ENCODE measurements at regions not wholly inside any gene's neighbourhood (a gene's known extent, or its start where the extent isn't known, plus 50 kb on each side); places are given as distances from the start of the nearest gene placed in this dataset.

DNA sequence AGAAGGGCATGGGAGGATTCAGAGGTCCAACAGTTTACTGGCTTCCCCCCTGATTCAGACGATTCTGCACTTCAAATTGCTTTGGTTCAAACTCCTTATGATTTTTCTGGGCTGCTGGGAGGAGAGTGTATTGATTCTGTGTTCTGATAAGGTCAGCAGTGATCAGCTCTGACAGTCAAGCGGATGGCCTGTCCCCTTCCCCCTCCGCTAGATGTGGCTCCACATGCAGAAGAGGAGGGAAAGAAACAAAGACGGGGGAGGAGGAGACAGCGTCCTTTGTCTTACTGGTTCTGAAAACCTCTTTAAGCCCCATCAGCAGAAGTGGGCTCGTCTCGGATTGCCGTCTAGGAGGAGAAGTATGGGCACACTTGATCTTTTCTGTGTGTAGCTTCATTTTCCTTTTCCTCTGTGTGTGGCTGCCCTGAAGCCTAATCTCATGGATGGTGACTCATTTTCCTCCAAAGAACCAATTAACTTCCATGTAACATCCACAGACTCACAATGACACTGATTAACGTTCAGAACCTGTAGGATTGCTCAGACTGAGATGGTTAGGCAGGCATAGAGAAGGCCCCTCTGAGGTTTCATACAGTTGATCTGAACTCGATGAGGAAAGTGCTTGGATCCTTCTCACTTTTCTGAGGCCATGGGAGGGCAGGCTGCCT is 162.4 kb upstream of the PPP2R3A start:
- TF ChIP-seq, protein P1, sequence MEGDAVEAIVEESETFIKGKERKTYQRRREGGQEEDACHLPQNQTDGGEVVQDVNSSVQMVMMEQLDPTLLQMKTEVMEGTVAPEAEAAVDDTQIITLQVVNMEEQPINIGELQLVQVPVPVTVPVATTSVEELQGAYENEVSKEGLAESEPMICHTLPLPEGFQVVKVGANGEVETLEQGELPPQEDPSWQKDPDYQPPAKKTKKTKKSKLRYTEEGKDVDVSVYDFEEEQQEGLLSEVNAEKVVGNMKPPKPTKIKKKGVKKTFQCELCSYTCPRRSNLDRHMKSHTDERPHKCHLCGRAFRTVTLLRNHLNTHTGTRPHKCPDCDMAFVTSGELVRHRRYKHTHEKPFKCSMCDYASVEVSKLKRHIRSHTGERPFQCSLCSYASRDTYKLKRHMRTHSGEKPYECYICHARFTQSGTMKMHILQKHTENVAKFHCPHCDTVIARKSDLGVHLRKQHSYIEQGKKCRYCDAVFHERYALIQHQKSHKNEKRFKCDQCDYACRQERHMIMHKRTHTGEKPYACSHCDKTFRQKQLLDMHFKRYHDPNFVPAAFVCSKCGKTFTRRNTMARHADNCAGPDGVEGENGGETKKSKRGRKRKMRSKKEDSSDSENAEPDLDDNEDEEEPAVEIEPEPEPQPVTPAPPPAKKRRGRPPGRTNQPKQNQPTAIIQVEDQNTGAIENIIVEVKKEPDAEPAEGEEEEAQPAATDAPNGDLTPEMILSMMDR (conservative IDR thresholded peaks at IDR 0.05 in 1 of 2, IDR thresholded peaks at IDR 0.05 in 1 of 2; ENCODE audit: extremely low read depth in 1 of 2, insufficient read depth in 1 of 2, low read depth in 1 of 2, low read length in 2 of 2): no peak
- no peak for TF ChIP-seq EZH2 (IDR thresholded peaks at IDR 0.05; ENCODE audit: borderline replicate concordance, low read length)

Data from mammary epithelial cell (primary cell).